ENCODE measurements at regions not wholly inside any gene's neighbourhood (a gene's known extent, or its start where the extent isn't known, plus 50 kb on each side); places are given as distances from the start of the nearest gene placed in this dataset.

GRCh38 chr17:65477600-65477999 lies 83.8 kb downstream of the AXIN2 start:
- DNase-seq: no peak

- DNase-seq: no peak
These were observed 86.8 kb downstream of the AXIN2 start for GRCh38 chr17:65474660-65475059.

DNA sequence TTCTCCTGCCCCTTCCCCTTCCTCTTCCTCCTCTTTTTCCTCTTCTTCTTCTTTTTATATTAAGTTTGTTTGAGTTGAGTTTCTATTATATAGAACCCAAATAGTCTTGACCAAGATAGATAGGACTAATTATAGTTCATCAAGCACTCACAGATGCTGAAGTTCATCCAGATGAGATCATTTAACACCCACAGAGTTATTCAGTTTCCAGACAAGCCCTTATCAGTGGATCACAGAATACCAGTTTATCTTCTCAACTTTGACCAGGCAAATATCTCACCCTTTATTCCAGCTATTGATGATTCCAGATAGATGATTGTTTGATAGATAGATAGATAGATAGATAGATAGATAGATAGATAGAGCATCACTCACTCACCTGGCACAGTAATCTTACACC lies 87.5 kb downstream of the AXIN2 start:
- no peak for DNase-seq

- no peak for DNase-seq
These were observed 88.1 kb downstream of the AXIN2 start for GRCh38 chr17:65473363-65473762.

DNA sequence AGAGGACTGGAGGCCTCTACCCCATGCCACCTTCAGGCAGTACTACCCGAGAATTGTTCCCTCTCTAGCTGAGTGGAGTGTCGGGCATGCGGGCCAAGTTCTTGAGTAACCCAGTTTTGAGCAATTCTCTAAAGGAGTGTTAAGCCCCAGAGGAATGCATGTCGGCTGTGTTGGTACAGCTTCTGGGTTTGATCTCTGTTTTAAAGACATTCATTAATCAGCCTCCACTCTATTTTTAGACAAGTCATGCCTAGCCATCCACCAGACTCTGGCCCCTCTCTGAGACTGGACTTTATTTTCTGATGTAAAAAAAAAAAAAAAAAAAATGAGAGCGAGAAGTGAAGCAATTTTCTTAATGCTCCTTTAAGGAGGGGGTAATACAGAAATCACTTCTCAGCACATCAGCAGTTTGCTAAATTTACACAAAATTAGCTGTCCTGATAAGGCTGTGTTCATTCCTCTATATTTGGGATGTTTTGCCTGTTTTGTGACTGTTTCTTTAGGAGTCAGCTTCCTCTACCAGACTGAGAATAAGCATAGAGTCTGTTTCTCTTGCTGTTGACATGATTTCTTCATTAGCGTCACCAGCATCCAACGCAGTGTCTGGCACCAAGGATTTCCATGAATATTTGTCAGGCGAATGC lies 88.7 kb downstream of the AXIN2 start:
- no peak for DNase-seq

GRCh38 chr17:65470783-65471182 lies 90.7 kb downstream of the AXIN2 start:
- DNase-seq: no peak

GRCh38 chr17:65468321-65468720 lies 93.1 kb downstream of the AXIN2 start:
- DNase-seq: no peak

DNA sequence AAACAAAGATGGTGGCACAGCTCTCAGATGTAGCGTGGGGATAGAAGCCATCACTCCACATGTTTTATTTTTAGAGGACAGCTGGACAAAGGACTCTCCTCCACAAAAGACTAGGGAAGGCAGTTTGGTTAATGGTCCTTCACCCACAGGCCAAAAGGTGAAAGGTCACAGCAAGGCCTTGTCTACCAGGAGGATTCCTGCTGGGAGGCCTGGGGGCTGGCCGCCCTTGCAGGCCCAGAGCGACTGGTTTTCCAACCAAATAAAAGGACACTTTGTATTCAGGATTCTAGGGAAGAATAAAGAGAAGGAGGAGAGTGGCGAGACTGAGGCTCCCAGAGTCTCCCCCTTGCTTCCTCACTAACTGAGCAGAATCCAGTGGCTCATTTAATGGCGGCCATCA lies 94.3 kb downstream of the AXIN2 start:
- no peak for DNase-seq

GRCh38 chr17:65466547-65466946 lies 94.9 kb downstream of the AXIN2 start:
- DNase-seq: no peak

DNA sequence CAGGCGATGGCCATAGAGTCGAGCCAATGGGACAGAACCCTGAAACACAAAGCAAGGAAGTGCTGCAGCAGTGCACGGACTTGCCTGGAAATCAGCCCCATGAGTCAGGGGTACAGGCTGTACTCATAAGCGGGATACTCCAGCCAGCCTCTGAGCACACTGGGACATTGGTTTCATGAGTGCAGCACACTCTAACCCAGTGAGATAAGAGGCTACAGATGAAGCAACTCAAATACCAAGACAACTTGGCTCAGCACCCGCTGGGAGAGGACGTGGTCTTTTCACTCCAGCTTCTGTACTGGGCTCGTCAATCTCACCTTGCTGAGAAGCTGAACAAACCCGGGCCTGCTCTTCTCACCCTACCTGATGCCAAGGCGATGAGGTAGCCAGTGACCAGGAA lies 98.2 kb downstream of the AXIN2 start:
- DNase-seq: no peak

DNA sequence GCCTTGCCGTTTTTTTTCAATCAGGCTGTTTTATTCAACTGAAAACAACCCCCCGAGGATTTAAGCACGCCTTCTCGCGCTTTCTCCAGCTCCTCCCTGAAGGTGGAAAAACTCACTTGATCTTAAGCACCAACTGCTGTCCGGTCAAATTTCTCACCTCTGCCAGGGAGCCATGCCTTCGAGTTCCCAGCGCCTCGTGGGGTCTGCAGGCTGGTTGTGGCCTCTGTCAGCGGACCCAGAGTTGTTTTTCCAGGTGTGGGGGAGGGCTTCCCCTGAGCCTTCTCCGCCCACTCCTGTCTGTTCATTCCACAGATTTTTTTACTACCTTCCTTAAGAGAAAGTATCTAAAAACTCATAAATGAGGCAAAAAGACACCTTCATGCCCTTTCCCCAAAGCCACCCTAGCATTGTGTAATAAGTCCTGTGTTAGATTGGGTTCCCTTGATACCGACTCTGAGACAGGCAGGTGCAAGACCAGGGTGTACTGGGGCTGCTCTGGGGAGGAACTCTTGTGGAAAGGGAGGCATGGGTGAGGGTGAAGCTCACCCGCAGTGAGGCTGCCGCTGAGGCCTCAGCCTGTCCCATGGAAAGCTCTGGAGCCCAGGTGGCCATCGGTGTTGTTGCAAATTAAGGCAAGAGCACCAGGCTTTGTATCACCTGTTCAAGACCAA lies 101.6 kb downstream of the AXIN2 start:
- no peak for DNase-seq

DNA sequence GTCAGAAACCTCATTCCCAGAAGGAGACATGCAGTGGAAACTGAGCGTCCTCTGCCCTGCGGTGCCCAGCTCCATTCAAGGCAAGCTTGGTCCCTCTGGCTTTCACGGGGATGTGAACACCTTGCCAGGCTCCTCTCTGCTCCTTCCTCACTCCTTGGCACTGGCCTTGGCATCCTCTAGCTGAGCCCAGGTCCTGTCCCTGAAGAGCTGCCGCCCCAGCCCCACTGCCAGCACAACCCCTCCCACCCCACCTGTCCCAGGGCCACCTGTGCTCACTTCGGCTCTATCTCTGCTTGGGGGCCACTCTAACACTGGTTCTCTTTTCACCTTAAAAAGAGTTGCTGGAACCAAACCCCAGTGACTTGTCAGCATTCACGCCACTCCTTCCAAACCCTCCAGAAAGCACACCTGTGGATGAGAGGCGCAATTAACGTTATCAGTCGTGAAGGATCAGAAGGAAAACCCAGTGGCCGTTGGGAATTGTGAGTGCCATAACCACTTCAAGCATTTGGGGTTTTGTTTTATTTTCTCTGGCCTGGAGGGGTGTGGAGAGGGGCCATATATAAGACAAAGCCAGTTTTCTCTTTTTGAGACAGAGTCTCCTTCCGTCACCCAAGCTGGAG lies 103.7 kb downstream of the AXIN2 start:
- DNase-seq: no peak

GRCh38 chr17:65457183-65457582 lies 104.3 kb downstream of the AXIN2 start:
- no peak for DNase-seq

DNA sequence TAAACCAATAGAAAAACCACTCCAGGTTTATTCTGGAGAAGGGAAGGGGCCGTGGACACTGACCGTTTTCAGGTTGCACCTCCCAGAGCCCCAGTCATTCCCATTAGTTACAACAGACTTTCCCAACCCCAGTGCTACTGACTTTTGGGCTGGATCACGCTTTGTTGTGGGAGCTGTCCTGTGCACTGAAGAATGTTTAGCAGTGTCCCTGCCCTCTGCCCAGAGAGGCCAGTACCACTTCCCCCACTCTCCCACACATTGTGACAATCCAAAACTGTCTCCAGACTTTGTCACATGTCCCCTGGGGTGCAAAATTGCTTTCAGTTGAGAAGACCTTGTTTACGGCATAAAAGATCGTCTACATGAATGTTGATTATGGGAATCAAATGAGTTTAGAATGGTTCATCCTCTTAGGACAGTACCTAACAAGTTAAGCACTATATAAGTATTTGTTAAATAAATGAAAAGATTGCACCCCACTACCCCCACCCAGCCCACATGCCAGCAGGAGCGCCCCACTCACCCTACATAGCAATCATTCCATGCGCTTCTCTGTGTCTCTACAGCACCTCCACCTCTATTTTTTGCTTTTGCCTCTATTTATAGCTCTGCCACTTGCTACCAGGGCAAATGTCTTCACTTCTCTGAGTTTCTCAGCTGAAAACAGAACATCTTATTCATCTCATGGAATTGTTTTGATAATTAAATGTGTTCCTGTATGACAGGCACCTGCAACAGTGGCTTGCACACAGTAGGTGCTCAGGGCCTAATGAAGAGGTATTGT lies 104.9 kb downstream of the AXIN2 start:
- DNase-seq: no peak

DNA sequence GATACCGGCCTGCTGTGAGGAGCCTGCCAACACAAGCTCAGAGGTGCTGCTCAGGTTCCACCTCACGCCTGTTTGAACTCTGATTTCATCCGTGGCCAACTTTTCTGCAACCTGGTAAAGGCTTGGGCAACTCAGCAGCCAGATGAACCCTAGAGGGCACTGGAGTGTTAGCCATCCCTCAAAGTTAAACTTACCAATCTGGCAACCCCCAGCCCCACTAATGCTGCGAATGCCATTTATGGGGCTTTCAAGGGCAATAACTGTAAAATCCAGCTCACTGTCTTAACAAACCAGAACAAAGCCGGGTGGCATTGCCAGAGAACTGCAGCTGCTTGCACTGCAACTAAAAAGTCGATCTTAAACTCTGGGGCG lies 105.5 kb downstream of the AXIN2 start:
- peak; percentile 54 for DNase-seq

- DNase-seq: no peak
These were observed 106.1 kb downstream of the AXIN2 start for GRCh38 chr17:65455154-65455971.

GRCh38 chr17:65453204-65453931 lies 108.1 kb downstream of the AXIN2 start:
- DNase-seq: no peak

- no peak for DNase-seq
These were observed 112.0 kb downstream of the AXIN2 start for GRCh38 chr17:65449495-65449894.

DNA sequence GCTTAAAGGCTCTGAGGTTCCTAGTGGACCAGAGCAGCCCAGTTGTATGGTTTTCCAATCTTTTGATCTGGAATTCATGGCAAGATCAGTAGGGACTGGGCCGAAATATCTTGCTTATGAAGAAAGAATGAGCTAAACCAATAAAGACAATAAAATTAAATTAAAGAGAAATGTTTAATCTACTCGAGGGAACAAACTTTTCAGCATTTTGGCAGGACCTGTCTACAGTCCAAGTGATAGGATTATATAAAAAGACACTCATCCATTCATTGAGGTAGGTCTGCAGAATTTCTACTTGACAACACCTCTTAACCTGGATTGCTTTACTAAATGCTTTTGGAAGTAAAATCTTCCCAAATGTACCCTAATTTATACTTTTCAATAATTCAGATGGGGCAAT lies 113.6 kb downstream of the AXIN2 start:
- DNase-seq: no peak

GRCh38 chr17:65446838-65447526 lies 114.5 kb downstream of the AXIN2 start:
- no peak for DNase-seq

- DNase-seq: no peak
These were observed 115.4 kb downstream of the AXIN2 start for GRCh38 chr17:65446043-65446442.
